Nephron progenitor cell (in vitro differentiated cells): ENCODE measurements at regions not wholly inside any gene's neighbourhood (a gene's known extent, or its start where the extent isn't known, plus 50 kb on each side); places are given as distances from the start of the nearest gene placed in this dataset.

ENCODE experiments used
- DNase-seq: peaks from one replicate; pipeline ENCODE4 v3.0.0; 2021
- H3K27ac Mint-ChIP-seq: 2 replicates; pipeline ENCODE4 v1.8.0; 2021; ENCODE audit warnings: mild to moderate bottlenecking, moderate library complexity, mixed read lengths
- H3K27me3 Mint-ChIP-seq: 2 replicates; pipeline ENCODE4 v1.8.0; 2021; ENCODE audit warnings: mild to moderate bottlenecking, low read depth, mixed read lengths; ENCODE audit not compliant: poor library complexity
- H3K36me3 Mint-ChIP-seq: 2 replicates; pipeline ENCODE4 v1.8.0; 2021; ENCODE audit warnings: low read depth, mixed read lengths
- H3K4me1 Mint-ChIP-seq: 2 replicates; pipeline ENCODE4 v1.8.0; 2021; ENCODE audit warnings: mixed read lengths
- H3K4me3 Mint-ChIP-seq: 2 replicates; pipeline ENCODE4 v1.8.0; 2021; ENCODE audit warnings: mild to moderate bottlenecking, moderate library complexity, mixed read lengths
- H3K9me3 Mint-ChIP-seq: 2 replicates; pipeline ENCODE4 v1.8.0; 2021; ENCODE audit warnings: mild to moderate bottlenecking, moderate library complexity, mixed read lengths
- CTCF ChIP-seq: fragments of 200-600 bp; sonication (generic); IDR thresholded peaks from 2 replicates; pipeline ENCODE4 v1.5.0; 2021; ENCODE audit warnings: antibody characterized with exemption

DNA sequence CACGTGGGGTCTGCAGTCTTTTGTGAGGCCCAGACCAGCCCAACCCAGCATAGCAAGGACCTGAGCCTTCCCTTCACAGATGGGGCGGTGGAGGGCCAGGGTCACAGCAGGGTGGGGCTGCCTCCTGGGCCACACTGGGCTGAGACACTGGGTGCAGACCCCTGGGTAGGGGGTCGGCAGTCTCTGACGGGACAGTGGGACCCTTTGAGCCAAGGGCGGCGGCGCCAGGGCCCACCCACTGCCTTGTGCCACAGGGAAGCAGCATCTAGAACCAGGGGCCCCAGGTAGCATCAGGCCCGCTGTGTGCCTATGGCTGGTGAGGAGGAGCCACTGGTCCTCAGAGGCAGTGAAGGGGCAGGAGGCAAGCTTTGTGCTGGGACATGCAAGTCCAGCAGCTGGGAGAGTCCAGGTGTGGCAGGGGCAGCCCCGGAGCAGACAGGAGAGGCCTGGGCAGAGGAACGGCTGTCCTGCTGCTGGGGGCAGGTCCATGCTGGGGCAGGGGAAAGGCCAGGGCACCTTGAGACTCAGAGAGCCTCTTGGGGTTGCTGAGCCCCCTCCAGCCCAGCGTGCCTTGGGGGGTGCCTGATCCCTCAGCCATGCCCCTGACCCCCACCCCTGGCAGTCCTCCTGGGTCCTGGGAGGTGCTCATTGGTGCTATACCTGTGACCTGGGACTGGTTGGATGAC is 131.3 kb upstream of the NKX1-1 start:
- peaks cover 37% of the 10 kb centered on the region for H3K27me3 Mint-ChIP-seq
- H3K4me1 Mint-ChIP-seq: peaks cover 40% of the 10 kb centered on the region
- no peaks in the 10 kb centered on the region for H3K36me3 Mint-ChIP-seq
- H3K9me3 Mint-ChIP-seq: no peaks in the 10 kb centered on the region
- DNase-seq: peak; percentile 3
- H3K27ac Mint-ChIP-seq: no peak overlapping the region
- TF ChIP-seq CTCF: no peak
- H3K4me3 Mint-ChIP-seq: no peak overlapping the region

DNA sequence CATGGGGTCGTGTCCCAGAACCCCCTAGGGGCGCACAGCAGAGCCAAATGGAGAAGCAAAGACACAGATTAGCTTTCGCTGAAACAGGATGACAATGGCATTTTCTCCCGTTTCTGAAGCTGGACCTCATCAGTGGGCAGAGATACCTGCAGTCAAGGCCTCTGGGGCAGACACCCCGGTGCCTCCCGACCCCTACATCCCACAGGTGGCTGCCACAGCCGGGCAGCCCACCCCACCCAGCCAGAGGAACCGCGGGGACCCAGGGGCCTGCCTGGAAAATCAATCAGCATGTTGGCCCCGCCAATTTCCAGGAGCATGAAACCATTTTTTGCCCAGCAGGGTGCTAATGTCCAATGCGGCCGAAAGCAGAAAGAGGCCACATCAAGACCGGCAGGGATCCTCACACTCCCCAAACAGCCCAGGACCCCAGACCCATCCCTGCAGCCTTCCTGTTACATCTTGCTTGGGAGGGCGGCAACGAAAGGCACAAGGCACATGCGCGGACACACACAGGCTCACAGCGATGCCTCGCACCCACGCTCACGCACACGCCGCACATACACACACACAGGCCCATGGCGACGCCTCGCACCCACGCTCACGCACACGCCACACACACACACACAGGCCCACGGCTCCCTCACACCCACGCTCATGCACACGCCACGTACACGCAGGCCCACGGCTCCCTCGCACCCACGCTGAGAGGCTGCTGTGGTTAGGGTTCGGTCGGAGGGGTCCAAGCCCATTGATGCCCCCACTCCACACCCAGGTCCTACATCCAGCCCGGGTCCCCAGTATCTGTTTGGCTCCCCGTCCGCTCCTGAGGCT is 130.6 kb upstream of the NKX1-1 start:
- no peak overlapping the region for H3K27ac Mint-ChIP-seq
- DNase-seq: peak; percentile 3

GRCh38 chr4:1535926-1536578 is 129.8 kb upstream of the NKX1-1 start:
- DNase-seq: peak; percentile 4
- Mint-ChIP-seq H3K36me3 (no peaks in the 10 kb centered on the region), H3K27me3 (peaks cover 41% of the 10 kb centered on the region), H3K9me3 (no peaks in the 10 kb centered on the region), H3K27ac (no peak overlapping the region), H3K4me1 (peaks cover 39% of the 10 kb centered on the region), H3K4me3 (no peak overlapping the region)
- TF ChIP-seq CTCF: no peak

More for the DNA sequence above, 130.6 kb upstream of the NKX1-1 start:
- Mint-ChIP-seq H3K36me3 (no peaks in the 10 kb centered on the region), H3K4me3 (no peak overlapping the region), H3K4me1 (peaks cover 40% of the 10 kb centered on the region), H3K27me3 (peaks cover 37% of the 10 kb centered on the region), H3K9me3 (no peaks in the 10 kb centered on the region)
- no peak for TF ChIP-seq CTCF

- TF ChIP-seq CTCF: no peak
- H3K27ac Mint-ChIP-seq: no peak overlapping the region
- no peak for DNase-seq
- H3K4me3 Mint-ChIP-seq: no peak overlapping the region
- H3K36me3 Mint-ChIP-seq: no peaks in the 10 kb centered on the region
- H3K9me3 Mint-ChIP-seq: no peaks in the 10 kb centered on the region
- H3K27me3 Mint-ChIP-seq: peaks cover 47% of the 10 kb centered on the region
- H3K4me1 Mint-ChIP-seq: peaks cover 35% of the 10 kb centered on the region
Observed at GRCh38 chr4:1534876-1535526, 128.8 kb upstream of the NKX1-1 start.

DNA sequence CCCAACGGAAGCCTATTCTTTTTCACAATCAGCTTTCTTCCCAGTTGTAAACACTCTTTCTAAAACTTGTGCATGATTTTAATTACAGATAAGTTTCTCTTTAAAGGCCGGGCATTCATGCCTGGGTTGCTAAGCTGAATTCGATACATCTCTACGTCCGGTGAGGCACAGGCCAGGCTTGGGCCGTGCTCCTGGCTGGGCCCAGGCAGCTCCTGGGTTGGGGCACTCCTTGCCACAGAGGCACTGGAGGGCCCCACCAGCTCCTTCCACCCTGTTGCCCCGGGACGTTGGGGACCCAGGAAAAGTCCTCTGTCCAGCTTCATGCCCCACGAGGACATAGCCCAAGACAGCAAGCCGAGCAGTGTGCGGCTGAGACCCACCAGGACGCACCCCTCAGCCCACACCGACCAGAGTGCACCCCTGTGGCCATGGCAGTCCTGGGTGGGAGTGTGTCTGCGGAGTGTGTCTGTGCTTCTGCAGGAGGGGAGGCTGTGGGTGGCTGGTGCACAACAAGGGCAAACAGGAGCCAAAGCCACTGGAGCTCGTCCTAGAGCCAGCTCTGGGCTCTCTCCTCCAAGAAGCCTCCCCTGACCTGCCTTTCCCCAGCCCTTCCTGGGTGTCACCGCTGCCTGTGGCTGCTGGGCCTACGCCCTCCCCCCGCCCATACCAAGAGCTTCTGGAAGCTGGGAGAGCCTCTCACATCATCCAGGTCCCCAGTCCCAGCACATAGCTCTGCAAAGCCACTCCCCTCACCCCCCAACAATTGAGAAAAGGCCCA is 128.0 kb upstream of the NKX1-1 start:
- no peaks in the 10 kb centered on the region for H3K9me3 Mint-ChIP-seq
- H3K4me3 Mint-ChIP-seq: peak overlapping the region; percentile 28
- DNase-seq: peak; percentile 20
- H3K27ac Mint-ChIP-seq: peak overlapping the region; percentile 72
- H3K36me3 Mint-ChIP-seq: no peaks in the 10 kb centered on the region
- peaks cover 29% of the 10 kb centered on the region for H3K4me1 Mint-ChIP-seq
- peaks cover 47% of the 10 kb centered on the region for H3K27me3 Mint-ChIP-seq
- no peak for TF ChIP-seq CTCF
